ENCODE measurements at regions not wholly inside any gene's neighbourhood (a gene's known extent, or its start where the extent isn't known, plus 50 kb on each side); places are given as distances from the start of the nearest gene placed in this dataset.

DNA sequence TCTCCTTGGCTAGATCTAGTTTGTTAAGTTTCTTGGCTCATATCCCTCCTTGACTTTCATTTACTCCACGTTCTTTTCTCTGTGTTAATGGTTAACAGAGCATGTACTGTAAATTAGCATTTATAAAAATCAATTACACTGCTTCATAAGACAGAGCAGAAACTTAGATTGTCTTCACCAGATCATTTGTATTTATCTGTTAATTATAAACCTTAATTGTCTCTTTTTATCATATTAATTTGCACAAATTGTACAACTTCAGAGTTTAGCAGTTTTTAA, 221.2 kb upstream of the EGLN3 start:
- CTCF ChIA-PET = no interaction called here
- DNase-seq = no peak
- POLR2A ChIA-PET = no interaction called here
- H3K4me1 ChIP-seq (ENCODE audit: insufficient read depth, low read length) = no peaks in the 10 kb centered on the region
- no peak overlapping the region for H3K4me3 Mint-ChIP-seq
- ATAC-seq (ENCODE audit: poor library complexity) = no peak
- H3K4me3 ChIP-seq (ENCODE audit: low read length) = no peak overlapping the region
- H3K36me3 ChIP-seq (ENCODE audit: insufficient read depth, low read length) = no peaks in the 10 kb centered on the region
- H3K36me3 Mint-ChIP-seq (ENCODE audit: low read depth) = no peaks in the 10 kb centered on the region
- no peaks in the 10 kb centered on the region for H3K27me3 ChIP-seq (ENCODE audit: control insufficient read depth in 1 of 2, insufficient read depth in 2 of 2, low read length in 2 of 2)
- H3K27ac ChIP-seq (ENCODE audit: low read depth in 1 of 2, low read length in 2 of 2) = no peak overlapping the region
- H3K4me1 Mint-ChIP-seq (ENCODE audit: low read depth) = no peaks in the 10 kb centered on the region
- no peak overlapping the region for H3K27ac Mint-ChIP-seq
- TF ChIP-seq, protein P1, sequence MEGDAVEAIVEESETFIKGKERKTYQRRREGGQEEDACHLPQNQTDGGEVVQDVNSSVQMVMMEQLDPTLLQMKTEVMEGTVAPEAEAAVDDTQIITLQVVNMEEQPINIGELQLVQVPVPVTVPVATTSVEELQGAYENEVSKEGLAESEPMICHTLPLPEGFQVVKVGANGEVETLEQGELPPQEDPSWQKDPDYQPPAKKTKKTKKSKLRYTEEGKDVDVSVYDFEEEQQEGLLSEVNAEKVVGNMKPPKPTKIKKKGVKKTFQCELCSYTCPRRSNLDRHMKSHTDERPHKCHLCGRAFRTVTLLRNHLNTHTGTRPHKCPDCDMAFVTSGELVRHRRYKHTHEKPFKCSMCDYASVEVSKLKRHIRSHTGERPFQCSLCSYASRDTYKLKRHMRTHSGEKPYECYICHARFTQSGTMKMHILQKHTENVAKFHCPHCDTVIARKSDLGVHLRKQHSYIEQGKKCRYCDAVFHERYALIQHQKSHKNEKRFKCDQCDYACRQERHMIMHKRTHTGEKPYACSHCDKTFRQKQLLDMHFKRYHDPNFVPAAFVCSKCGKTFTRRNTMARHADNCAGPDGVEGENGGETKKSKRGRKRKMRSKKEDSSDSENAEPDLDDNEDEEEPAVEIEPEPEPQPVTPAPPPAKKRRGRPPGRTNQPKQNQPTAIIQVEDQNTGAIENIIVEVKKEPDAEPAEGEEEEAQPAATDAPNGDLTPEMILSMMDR (IDR thresholded peaks at IDR 0.05) = no peak
- H3K9me3 Mint-ChIP-seq = no peaks in the 10 kb centered on the region
- intact Hi-C loops (cut with DNase I, micrococcal nuclease) = no loop called here
- H3K9me3 ChIP-seq (ENCODE audit: control insufficient read depth in 1 of 2, insufficient read depth in 1 of 2, low read length in 2 of 2) = no peaks in the 10 kb centered on the region
- no peaks in the 10 kb centered on the region for H3K27me3 Mint-ChIP-seq

DNA sequence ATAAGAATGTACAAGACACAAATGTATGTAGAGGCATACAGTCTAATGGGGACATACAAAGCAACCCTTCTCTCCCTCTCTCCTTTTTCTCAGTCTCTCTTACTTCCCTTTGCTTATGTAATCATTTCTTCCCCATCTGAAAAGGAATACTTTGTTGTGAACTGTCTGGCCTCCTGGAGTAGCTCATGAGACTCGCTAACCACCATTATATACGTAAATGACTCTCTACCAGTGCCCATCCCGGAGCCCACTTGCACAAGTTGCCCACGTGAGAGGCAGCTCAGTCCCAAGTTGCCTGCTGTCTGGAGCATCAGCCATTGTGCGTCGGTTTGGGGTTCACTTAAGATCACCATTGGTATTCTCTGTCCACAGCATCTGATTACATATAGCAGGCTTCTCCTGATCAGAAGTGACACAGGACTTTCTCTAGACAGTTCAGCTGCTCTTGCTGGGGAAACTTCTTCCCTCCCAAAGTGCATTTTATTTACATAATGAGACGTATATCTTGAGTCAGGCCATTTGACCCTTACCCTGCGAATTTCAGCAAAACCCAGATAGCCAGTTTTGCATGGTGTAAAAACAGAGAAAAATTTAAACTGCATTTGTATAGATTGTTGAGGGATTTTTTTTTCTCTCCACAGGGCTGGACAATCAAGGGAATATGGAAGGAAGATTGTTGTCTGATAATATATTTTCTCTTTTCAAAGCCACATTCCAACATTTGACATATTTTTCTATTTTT, 220.7 kb upstream of the EGLN3 start:
- DNase-seq (no peak), ATAC-seq (ENCODE audit: poor library complexity) (no peak)
- Mint-ChIP-seq H3K9me3 (no peaks in the 10 kb centered on the region), H3K4me3 (no peak overlapping the region), H3K27ac (no peak overlapping the region), H3K36me3 (ENCODE audit: low read depth) (no peaks in the 10 kb centered on the region), H3K4me1 (ENCODE audit: low read depth) (no peaks in the 10 kb centered on the region), H3K27me3 (no peaks in the 10 kb centered on the region)
- POLR2A ChIA-PET = no interaction called here
- intact Hi-C loops (cut with DNase I, micrococcal nuclease) = no loop called here
- H3K4me1 ChIP-seq (ENCODE audit: insufficient read depth, low read length) = no peaks in the 10 kb centered on the region
- H3K36me3 ChIP-seq (ENCODE audit: insufficient read depth, low read length) = no peaks in the 10 kb centered on the region
- H3K27me3 ChIP-seq (ENCODE audit: control insufficient read depth in 1 of 2, insufficient read depth in 2 of 2, low read length in 2 of 2) = no peaks in the 10 kb centered on the region
- TF ChIP-seq, protein P1 (IDR thresholded peaks at IDR 0.05) = no peak
- no peaks in the 10 kb centered on the region for H3K9me3 ChIP-seq (ENCODE audit: control insufficient read depth in 1 of 2, insufficient read depth in 1 of 2, low read length in 2 of 2)
- H3K4me3 ChIP-seq (ENCODE audit: low read length) = no peak overlapping the region
- no peak overlapping the region for H3K27ac ChIP-seq (ENCODE audit: low read depth in 1 of 2, low read length in 2 of 2)
- CTCF ChIA-PET = interaction anchor here (0.5 kb wide), 1 partner anchor 117 kb away, joined by 3 read pairs; no protein-coding TSS in a partner anchor

DNA sequence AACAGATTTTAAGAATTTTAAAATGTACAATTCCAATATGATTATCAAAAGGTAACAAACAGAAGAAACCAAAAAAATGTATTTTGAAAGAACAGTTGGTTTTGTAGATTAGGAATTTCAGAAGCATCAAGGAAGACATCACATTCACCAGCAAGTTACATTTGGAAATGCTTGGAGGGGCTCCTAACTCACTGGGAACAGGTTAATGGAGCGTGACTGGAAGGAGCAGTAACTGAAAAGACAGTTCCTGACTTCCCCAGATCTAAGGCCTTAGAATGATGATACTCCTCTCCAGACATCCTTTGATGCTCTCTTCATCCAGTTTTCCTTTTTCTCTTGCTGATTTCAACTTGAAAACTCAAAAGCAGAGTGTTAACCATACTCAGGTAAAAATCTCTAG, 220.0 kb upstream of the EGLN3 start:
- H3K4me1 Mint-ChIP-seq (ENCODE audit: low read depth) = peaks cover 5% of the 10 kb centered on the region
- peaks cover 3% of the 10 kb centered on the region for H3K27me3 Mint-ChIP-seq
- Histone ChIP-seq H3K9me3 (ENCODE audit: control insufficient read depth in 1 of 2, insufficient read depth in 1 of 2, low read length in 2 of 2) (no peaks in the 10 kb centered on the region), H3K27me3 (ENCODE audit: control insufficient read depth in 1 of 2, insufficient read depth in 2 of 2, low read length in 2 of 2) (no peaks in the 10 kb centered on the region), H3K4me3 (ENCODE audit: low read length) (no peak overlapping the region), H3K4me1 (ENCODE audit: insufficient read depth, low read length) (no peaks in the 10 kb centered on the region), H3K27ac (ENCODE audit: low read depth in 1 of 2, low read length in 2 of 2) (no peak overlapping the region), H3K36me3 (ENCODE audit: insufficient read depth, low read length) (no peaks in the 10 kb centered on the region)
- CTCF ChIA-PET = no interaction called here
- no peak overlapping the region for H3K27ac Mint-ChIP-seq
- POLR2A ChIA-PET = no interaction called here
- no peaks in the 10 kb centered on the region for H3K36me3 Mint-ChIP-seq (ENCODE audit: low read depth)
- DNase-seq (no peak), ATAC-seq (ENCODE audit: poor library complexity) (no peak)
- no peaks in the 10 kb centered on the region for H3K9me3 Mint-ChIP-seq
- intact Hi-C loops (cut with DNase I, micrococcal nuclease) = no loop called here
- no peak overlapping the region for H3K4me3 Mint-ChIP-seq
- TF ChIP-seq, protein P1 (IDR thresholded peaks at IDR 0.05) = no peak
